ENCODE measurements at regions not wholly inside any gene's neighbourhood (a gene's known extent, or its start where the extent isn't known, plus 50 kb on each side); places are given as distances from the start of the nearest gene placed in this dataset.

GRCh38 chr6:148116001-148116400, 226.6 kb upstream of the SASH1 start:
- TF ChIP-seq NPAS2 (CRISPR knock-in tag; IDR thresholded peaks at IDR 0.05; ENCODE audit: borderline replicate concordance): no peak
- no peak for TF ChIP-seq CTCF (IDR thresholded peaks at IDR 0.05)
- no peak for TF ChIP-seq KDM5A (IDR thresholded peaks at IDR 0.05)
- TF ChIP-seq POLR2A (IDR thresholded peaks at IDR 0.05; ENCODE audit: low read length): no peak
- no peak for TF ChIP-seq EP300 (IDR thresholded peaks at IDR 0.05)
- TF ChIP-seq MAX (IDR thresholded peaks at IDR 0.05): no peak
- TF ChIP-seq MYC (IDR thresholded peaks at IDR 0.05; ENCODE audit: borderline replicate concordance, low read length): no peak
- TF ChIP-seq, protein P1, sequence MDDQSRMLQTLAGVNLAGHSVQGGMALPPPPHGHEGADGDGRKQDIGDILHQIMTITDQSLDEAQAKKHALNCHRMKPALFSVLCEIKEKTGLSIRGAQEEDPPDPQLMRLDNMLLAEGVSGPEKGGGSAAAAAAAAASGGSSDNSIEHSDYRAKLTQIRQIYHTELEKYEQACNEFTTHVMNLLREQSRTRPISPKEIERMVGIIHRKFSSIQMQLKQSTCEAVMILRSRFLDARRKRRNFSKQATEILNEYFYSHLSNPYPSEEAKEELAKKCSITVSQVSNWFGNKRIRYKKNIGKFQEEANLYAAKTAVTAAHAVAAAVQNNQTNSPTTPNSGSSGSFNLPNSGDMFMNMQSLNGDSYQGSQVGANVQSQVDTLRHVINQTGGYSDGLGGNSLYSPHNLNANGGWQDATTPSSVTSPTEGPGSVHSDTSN (IDR thresholded peaks at IDR 0.05): no peak
- TF ChIP-seq CHD2 (IDR thresholded peaks at IDR 0.05; ENCODE audit: low read length, partially characterized antibody): no peak
- no peak for TF ChIP-seq JUNB (IDR thresholded peaks at IDR 0.05)
- no peak for TF ChIP-seq PHF8 (IDR thresholded peaks at IDR 0.05; ENCODE audit: borderline replicate concordance, low read depth)
- no peak for TF ChIP-seq SMC3 (IDR thresholded peaks at IDR 0.05)
